COLO668 (cell line): ENCODE measurements at regions not wholly inside any gene's neighbourhood (a gene's known extent, or its start where the extent isn't known, plus 50 kb on each side); places are given as distances from the start of the nearest gene placed in this dataset.

Experiments used
- DNase-seq: peaks from one replicate; lab custom pipeline; 2025; ENCODE audit not compliant: unreplicated experiment; lab: John Stamatoyannopoulos, UW

- DNase-seq = no peak
These were observed 1714.3 kb upstream of the PCDH7 start for GRCh38 chr4:29005838-29006237.

GRCh38 chr4:29009908-29010307, 1710.3 kb upstream of the PCDH7 start:
- DNase-seq = no peak

GRCh38 chr4:29013341-29013740, 1706.8 kb upstream of the PCDH7 start:
- DNase-seq = no peak

- DNase-seq = no peak
These were observed 1705.6 kb upstream of the PCDH7 start for GRCh38 chr4:29014555-29014954.

GRCh38 chr4:29033703-29034102, 1686.5 kb upstream of the PCDH7 start:
- DNase-seq = no peak

GRCh38 chr4:29037501-29037900, 1682.7 kb upstream of the PCDH7 start:
- no peak for DNase-seq

GRCh38 chr4:29043411-29043810, 1676.8 kb upstream of the PCDH7 start:
- no peak for DNase-seq

- DNase-seq = no peak
These were observed 1674.0 kb upstream of the PCDH7 start for GRCh38 chr4:29046186-29046585.

GRCh38 chr4:29046781-29047180, 1673.4 kb upstream of the PCDH7 start:
- no peak for DNase-seq

- no peak for DNase-seq
These were observed 1672.7 kb upstream of the PCDH7 start for GRCh38 chr4:29047341-29048041.

- DNase-seq = no peak
These were observed 1668.7 kb upstream of the PCDH7 start for GRCh38 chr4:29051381-29051965.

- DNase-seq = no peak
These were observed 1667.9 kb upstream of the PCDH7 start for GRCh38 chr4:29052266-29052665.

- DNase-seq = no peak
These were observed 1661.6 kb upstream of the PCDH7 start for GRCh38 chr4:29058531-29058930.

GRCh38 chr4:29066861-29067260, 1653.3 kb upstream of the PCDH7 start:
- no peak for DNase-seq

GRCh38 chr4:29073571-29073970, 1646.6 kb upstream of the PCDH7 start:
- no peak for DNase-seq

- DNase-seq = no peak
These were observed 1644.8 kb upstream of the PCDH7 start for GRCh38 chr4:29075366-29075765.

- DNase-seq = no peak
These were observed 1640.9 kb upstream of the PCDH7 start for GRCh38 chr4:29079260-29079659.

- no peak for DNase-seq
These were observed 1638.8 kb upstream of the PCDH7 start for GRCh38 chr4:29081234-29081955.

GRCh38 chr4:29082684-29083083, 1637.5 kb upstream of the PCDH7 start:
- no peak for DNase-seq

GRCh38 chr4:29085748-29086147, 1634.4 kb upstream of the PCDH7 start:
- no peak for DNase-seq

GRCh38 chr4:29104694-29105093, 1615.5 kb upstream of the PCDH7 start:
- no peak for DNase-seq

- DNase-seq = no peak
These were observed 1606.2 kb upstream of the PCDH7 start for GRCh38 chr4:29113960-29114359.
